Spinal cord (tissue), 9 donors: ENCODE measurements at regions not wholly inside any gene's neighbourhood (a gene's known extent, or its start where the extent isn't known, plus 50 kb on each side); places are given as distances from the start of the nearest gene placed in this dataset.

Experiments
- DNase-seq, 6 donors: peaks; one replicate each; pipeline versions ENCODE4 v3.0.0 to v3.0.0-alpha.2; 2013 to 2015; ENCODE audit warnings: low spot score in 6 of 6, low read depth in 4 of 6
- H3K27ac ChIP-seq: one replicate; pipeline ENCODE4 v1.5.1; 2013; ENCODE audit warnings: low read depth, low read length, control low read depth
- H3K27me3 ChIP-seq: one replicate; pipeline ENCODE4 v1.6.1; 2013; ENCODE audit warnings: low read length; ENCODE audit not compliant: control insufficient read depth, insufficient read depth
- H3K36me3 ChIP-seq: one replicate; pipeline ENCODE4 v1.6.1; 2013; ENCODE audit warnings: low read length; ENCODE audit not compliant: control insufficient read depth, insufficient read depth
- H3K4me1 ChIP-seq: one replicate; pipeline ENCODE4 v1.6.1; 2013; ENCODE audit warnings: low read length; ENCODE audit not compliant: control insufficient read depth, insufficient read depth
- H3K4me3 ChIP-seq: one replicate; pipeline ENCODE4 v1.5.1; 2013; ENCODE audit warnings: low read depth, low read length, control low read depth
- H3K9me3 ChIP-seq: one replicate; pipeline ENCODE4 v1.6.1; 2013; ENCODE audit warnings: low read length; ENCODE audit not compliant: control insufficient read depth, insufficient read depth
- WGBS: methylation state at CpG from one replicate; pipeline ENCODE4 v1.1.5; 2013; ENCODE audit warnings: missing lambda C conversion rate; ENCODE audit not compliant: insufficient coverage; 5-methylcytosine and 5-hydroxymethylcytosine counted together
- donor health status: healthy.

GRCh38 chr7:89926194-89926593 is 228.1 kb upstream of the STEAP1 start:
- H3K27ac ChIP-seq, result no peak overlapping the region
- WGBS, result no CpG with 5 or more reads among the region's 2 CpGs
- H3K4me1 ChIP-seq, result no peaks in the 10 kb centered on the region
- H3K9me3 ChIP-seq, result no peaks in the 10 kb centered on the region
- no peak overlapping the region for H3K4me3 ChIP-seq
- H3K36me3 ChIP-seq, result no peaks in the 10 kb centered on the region
- no peak for DNase-seq
- no peaks in the 10 kb centered on the region for H3K27me3 ChIP-seq

DNA sequence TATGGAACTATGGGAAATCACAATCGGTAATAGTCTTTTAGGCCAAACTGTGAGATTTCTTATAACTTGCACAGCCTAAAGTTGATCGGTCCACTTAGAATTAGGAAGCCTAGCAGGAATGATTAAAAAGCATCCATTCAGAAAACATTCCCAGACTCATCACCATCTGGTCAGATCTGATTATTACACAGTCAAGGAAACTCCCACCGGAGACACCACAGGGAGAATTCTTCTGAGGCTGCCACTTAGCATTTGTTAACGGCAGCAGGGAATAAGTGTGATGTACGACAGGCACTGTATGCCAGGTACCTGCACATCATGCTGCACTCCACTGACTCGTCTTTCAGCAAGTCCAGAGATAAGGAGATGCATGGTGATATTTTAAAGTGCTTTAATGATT is 227.6 kb upstream of the STEAP1 start:
- 53% methylated on average over 3 of the region's 6 CpGs for WGBS
- no peaks in the 10 kb centered on the region for H3K27me3 ChIP-seq
- no peak overlapping the region for H3K4me3 ChIP-seq
- no peaks in the 10 kb centered on the region for H3K36me3 ChIP-seq
- H3K4me1 ChIP-seq, result no peaks in the 10 kb centered on the region
- H3K27ac ChIP-seq, result no peak overlapping the region
- DNase-seq, result peak in 3 of 6 donors; percentile 20 to 85 (median 28)
- H3K9me3 ChIP-seq, result no peaks in the 10 kb centered on the region

- no peak for DNase-seq
- H3K4me1 ChIP-seq, result no peaks in the 10 kb centered on the region
- no peaks in the 10 kb centered on the region for H3K27me3 ChIP-seq
- H3K27ac ChIP-seq, result no peak overlapping the region
- H3K9me3 ChIP-seq, result no peaks in the 10 kb centered on the region
- H3K36me3 ChIP-seq, result no peaks in the 10 kb centered on the region
- no peak overlapping the region for H3K4me3 ChIP-seq
- no CpG with 5 or more reads among the region's 1 CpG for WGBS
Observed at GRCh38 chr7:89927762-89928161, 226.5 kb upstream of the STEAP1 start.

- no peak for DNase-seq
- H3K36me3 ChIP-seq, result no peaks in the 10 kb centered on the region
- H3K4me3 ChIP-seq, result no peak overlapping the region
- H3K9me3 ChIP-seq, result no peaks in the 10 kb centered on the region
- no CpG with 5 or more reads among the region's 1 CpG for WGBS
- H3K4me1 ChIP-seq, result no peaks in the 10 kb centered on the region
- H3K27ac ChIP-seq, result no peak overlapping the region
- H3K27me3 ChIP-seq, result no peaks in the 10 kb centered on the region
Observed at GRCh38 chr7:89928451-89928850, 225.8 kb upstream of the STEAP1 start.

DNA sequence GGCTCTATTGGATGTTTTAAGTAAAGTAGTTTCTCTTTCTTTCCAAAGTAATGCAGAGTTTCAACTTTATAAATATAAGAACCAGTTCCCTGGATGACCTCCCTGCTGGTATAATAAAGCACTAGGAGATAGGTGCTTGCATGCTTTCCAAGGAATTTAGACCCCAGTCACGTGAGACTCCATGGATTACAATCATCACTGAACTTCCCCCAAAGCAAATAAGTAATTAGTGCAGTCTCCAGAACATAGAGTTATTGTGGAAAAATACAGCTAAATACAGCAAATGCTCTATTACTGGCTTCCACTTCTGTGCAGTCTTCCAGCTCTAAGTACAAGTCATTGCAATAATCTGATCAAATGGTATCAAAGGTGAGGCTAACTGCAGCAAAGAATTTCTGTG is 220.2 kb upstream of the STEAP1 start:
- DNase-seq, result no peak
- no peaks in the 10 kb centered on the region for H3K36me3 ChIP-seq
- no peak overlapping the region for H3K4me3 ChIP-seq
- H3K9me3 ChIP-seq, result no peaks in the 10 kb centered on the region
- WGBS, result no CpG with 5 or more reads among the region's 1 CpG
- H3K4me1 ChIP-seq, result no peaks in the 10 kb centered on the region
- H3K27ac ChIP-seq, result no peak overlapping the region
- H3K27me3 ChIP-seq, result no peaks in the 10 kb centered on the region

GRCh38 chr7:89943525-89944050 is 210.7 kb upstream of the STEAP1 start:
- no peak overlapping the region for H3K27ac ChIP-seq
- no peak overlapping the region for H3K4me3 ChIP-seq
- H3K4me1 ChIP-seq, result no peaks in the 10 kb centered on the region
- no peaks in the 10 kb centered on the region for H3K36me3 ChIP-seq
- H3K9me3 ChIP-seq, result no peaks in the 10 kb centered on the region
- no peaks in the 10 kb centered on the region for H3K27me3 ChIP-seq
- DNase-seq, result peak in 1 of 6 donors; percentile 34
- WGBS, result 67% methylated on average over 1 of the region's 3 CpGs

DNA sequence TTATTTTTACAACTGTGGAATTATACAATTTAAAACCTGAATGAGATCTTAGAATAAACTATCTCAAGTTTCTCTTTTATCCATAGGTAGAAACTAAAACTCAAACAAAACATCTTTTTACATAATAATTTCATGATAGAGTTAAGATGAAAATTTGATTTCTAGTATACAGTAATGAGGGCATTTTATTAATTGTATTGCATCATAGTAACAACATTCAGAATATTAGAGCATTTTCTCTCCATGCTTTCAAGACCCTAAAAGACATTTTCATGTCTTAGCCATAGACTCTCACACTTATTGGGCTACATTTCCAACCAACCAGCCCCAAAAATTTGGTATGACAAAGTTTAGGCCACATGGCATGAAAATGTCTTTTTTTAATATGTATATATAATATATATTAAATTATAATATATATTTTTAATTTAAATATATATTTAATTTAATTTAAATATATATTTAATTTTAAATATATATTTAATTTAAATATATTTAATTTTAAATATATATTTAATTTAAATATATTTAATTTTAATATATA is 195.7 kb upstream of the STEAP1 start:
- no peaks in the 10 kb centered on the region for H3K9me3 ChIP-seq
- no peaks in the 10 kb centered on the region for H3K4me1 ChIP-seq
- H3K36me3 ChIP-seq, result no peaks in the 10 kb centered on the region
- DNase-seq, result no peak
- no peak overlapping the region for H3K27ac ChIP-seq
- no peaks in the 10 kb centered on the region for H3K27me3 ChIP-seq
- H3K4me3 ChIP-seq, result no peak overlapping the region

GRCh38 chr7:89966067-89966664 is 188.1 kb upstream of the STEAP1 start:
- Histone ChIP-seq H3K9me3 (no peaks in the 10 kb centered on the region), H3K27ac (no peak overlapping the region), H3K4me3 (no peak overlapping the region), H3K4me1 (no peaks in the 10 kb centered on the region), H3K36me3 (no peaks in the 10 kb centered on the region), H3K27me3 (no peaks in the 10 kb centered on the region)
- whole genome bisulfite sequencing, result 86% methylated on average over 1 of the region's 4 CpGs
- no peak for DNase-seq

- WGBS, result 80% methylated on average over 1 of the region's 2 CpGs
- Histone ChIP-seq H3K27ac (no peak overlapping the region), H3K4me3 (no peak overlapping the region), H3K4me1 (peaks cover 2% of the 10 kb centered on the region), H3K27me3 (no peaks in the 10 kb centered on the region), H3K36me3 (no peaks in the 10 kb centered on the region), H3K9me3 (no peaks in the 10 kb centered on the region)
- no peak for DNase-seq
Observed at GRCh38 chr7:89975577-89975976, 178.7 kb upstream of the STEAP1 start.

DNA sequence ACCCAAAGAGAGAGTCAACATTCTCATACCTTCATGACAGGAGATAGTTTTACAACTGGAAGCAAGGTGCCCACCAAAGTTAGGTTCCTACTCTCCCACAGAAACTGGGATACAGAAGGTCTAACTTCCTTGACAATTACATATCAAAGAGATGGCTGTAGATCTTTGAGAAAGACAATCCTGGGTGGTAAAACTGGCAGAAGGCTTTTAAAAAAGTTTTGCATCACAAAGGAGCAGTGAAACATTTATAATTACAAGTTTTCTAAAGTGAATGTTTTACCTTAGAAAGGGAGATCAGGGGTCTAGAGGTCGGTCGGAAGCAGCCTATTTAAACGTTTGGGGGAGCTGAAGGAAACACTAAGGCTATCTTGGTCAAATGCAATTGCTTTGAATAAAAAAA is 166.6 kb upstream of the STEAP1 start:
- no peak for DNase-seq
- Histone ChIP-seq H3K27ac (no peak overlapping the region), H3K36me3 (no peaks in the 10 kb centered on the region), H3K27me3 (no peaks in the 10 kb centered on the region), H3K4me3 (no peak overlapping the region), H3K9me3 (peaks cover 2% of the 10 kb centered on the region), H3K4me1 (no peaks in the 10 kb centered on the region)
- WGBS, result no CpG with 5 or more reads among the region's 3 CpGs
